Loucy (cell line): ENCODE measurements at regions not wholly inside any gene's neighbourhood (a gene's known extent, or its start where the extent isn't known, plus 50 kb on each side); places are given as distances from the start of the nearest gene placed in this dataset.

Source experiments
- H2AFZ ChIP-seq: fragments of 200-600 bp; sonication (generic); 2 replicates; pipeline ENCODE4 v1.6.0; 2016; ENCODE audit warnings: antibody characterized with exemption, mild to moderate bottlenecking, low read length, moderate library complexity
- H3F3A ChIP-seq: fragments of 200-600 bp; 2 replicates; pipeline ENCODE4 v1.6.0; 2016; ENCODE audit warnings: antibody characterized with exemption, low read depth, mild to moderate bottlenecking
- H3K27me3 ChIP-seq: fragments of 200-600 bp; sonication (generic); 2 replicates; pipeline ENCODE4 v1.6.1; 2014; ENCODE audit warnings: low read length, mild to moderate bottlenecking; ENCODE audit not compliant: insufficient read depth, poor library complexity, severe bottlenecking
- H3K36me3 ChIP-seq: fragments of 200-600 bp; sonication (generic); 2 replicates; pipeline ENCODE4 v1.6.1; 2016; ENCODE audit warnings: low read length; ENCODE audit not compliant: insufficient read depth
- H3K4me1 ChIP-seq: fragments of 200-600 bp; sonication (generic); 2 replicates; pipeline ENCODE4 v1.5.1; 2014; ENCODE audit warnings: low read length, mild to moderate bottlenecking; ENCODE audit not compliant: insufficient read depth, poor library complexity, severe bottlenecking
- H3K4me2 ChIP-seq: fragments of 200-600 bp; sonication (generic); 2 replicates; pipeline ENCODE4 v1.6.0; 2014; ENCODE audit warnings: antibody characterized with exemption, low read length, low read depth, mild to moderate bottlenecking; ENCODE audit not compliant: poor library complexity, severe bottlenecking
- H3K4me3 ChIP-seq: fragments of 200-600 bp; sonication (generic); 2 replicates; pipeline ENCODE4 v1.5.1; 2014; ENCODE audit warnings: low read length, mild to moderate bottlenecking, mixed read lengths; ENCODE audit not compliant: poor library complexity, severe bottlenecking
- H3K79me2 ChIP-seq: fragments of 200-600 bp; sonication (generic); 2 replicates; pipeline ENCODE4 v1.6.1; 2014; ENCODE audit warnings: low read length; ENCODE audit not compliant: insufficient read depth
- H3K9ac ChIP-seq: fragments of 200-600 bp; sonication (generic); 2 replicates; pipeline ENCODE4 v1.6.0; 2014; ENCODE audit warnings: mild to moderate bottlenecking, low read depth, low read length, moderate library complexity; ENCODE audit not compliant: poor library complexity, severe bottlenecking
- H3K9me2 ChIP-seq: fragments of 200-600 bp; sonication (generic); replicated peaks from 2 replicates; pipeline ENCODE4 v1.6.1; 2016; ENCODE audit warnings: low read depth, low read length, mixed read lengths
- H3K9me3 ChIP-seq: fragments of 200-600 bp; sonication (generic); 2 replicates; pipeline ENCODE4 v1.6.1; 2014; ENCODE audit warnings: mild to moderate bottlenecking, antibody characterized with exemption, low read length, low read depth; ENCODE audit not compliant: insufficient read depth
- H4K20me1 ChIP-seq: fragments of 200-600 bp; sonication (generic); 2 replicates; pipeline ENCODE4 v1.6.0; 2014; ENCODE audit warnings: antibody characterized with exemption, low read length, mild to moderate bottlenecking; ENCODE audit not compliant: insufficient read depth, poor library complexity, severe bottlenecking
- EZH2phosphoT487 ChIP-seq: fragments of 200-600 bp; IDR thresholded peaks from 2 replicates; pipeline ENCODE4 v1.6.1; 2018; ENCODE audit warnings: antibody characterized with exemption, mild to moderate bottlenecking, moderate library complexity, borderline replicate concordance
- TF ChIP-seq, protein P1 (sequence below): fragments of 200-600 bp; sonication (generic); conservative IDR thresholded peaks from 2 replicates; pipeline ENCODE4 v1.5.1; 2014; ENCODE audit warnings: mild to moderate bottlenecking, antibody characterized with exemption, low read length

DNA sequence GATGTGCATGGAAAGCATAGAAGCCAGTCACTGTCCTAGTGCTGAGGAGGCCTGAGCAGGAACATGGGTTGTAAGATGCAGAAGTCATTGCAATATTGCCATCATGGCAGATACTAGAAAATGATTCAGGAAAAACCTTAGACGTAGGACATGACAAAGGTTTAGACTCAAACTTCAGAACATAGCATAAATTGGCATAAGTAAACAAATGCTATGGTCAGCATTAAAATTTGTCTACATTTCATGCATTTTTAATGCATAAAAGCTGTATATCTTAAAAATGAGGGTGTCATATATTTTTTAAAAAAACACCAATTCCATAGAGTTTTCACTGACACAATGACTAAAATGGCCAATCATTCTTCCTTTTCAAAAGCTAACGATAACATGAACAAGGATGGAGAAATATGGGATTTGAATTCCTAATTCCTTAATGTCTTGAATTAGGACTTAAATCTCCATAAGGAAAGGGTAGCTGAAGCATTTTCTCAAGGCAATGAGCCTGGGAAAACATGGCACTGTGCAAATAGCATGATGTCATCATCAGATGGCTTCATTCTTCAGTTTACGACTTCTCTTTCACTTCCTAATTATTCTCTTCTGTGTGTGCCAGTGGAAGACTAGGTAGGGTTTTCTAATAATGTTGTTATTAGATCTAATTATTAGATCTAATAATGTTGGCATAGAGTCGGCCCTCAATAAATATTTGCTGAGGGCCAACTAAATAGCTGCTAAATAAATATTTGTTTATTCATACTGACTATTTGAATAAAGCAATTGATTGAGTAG, 125.1 kb upstream of the FRG1 start:
- Histone ChIP-seq H2AFZ (no peak overlapping the region), H3K4me3 (no peak overlapping the region), H3K4me1 (no peaks in the 10 kb centered on the region), H3K4me2 (no peak overlapping the region), H3K36me3 (no peaks in the 10 kb centered on the region), H3K79me2 (no peaks in the 10 kb centered on the region), H3K27me3 (no peaks in the 10 kb centered on the region), H3K9me3 (peaks cover 6% of the 10 kb centered on the region; the same call in 1 of the 2 replicates), H3K9me2 (no peaks in the 10 kb centered on the region), H3K9ac (no peak overlapping the region), H4K20me1 (no peaks in the 10 kb centered on the region), H3F3A (no peaks in the 10 kb centered on the region)
- no peak for TF ChIP-seq EZH2phosphoT487
- TF ChIP-seq, protein P1, sequence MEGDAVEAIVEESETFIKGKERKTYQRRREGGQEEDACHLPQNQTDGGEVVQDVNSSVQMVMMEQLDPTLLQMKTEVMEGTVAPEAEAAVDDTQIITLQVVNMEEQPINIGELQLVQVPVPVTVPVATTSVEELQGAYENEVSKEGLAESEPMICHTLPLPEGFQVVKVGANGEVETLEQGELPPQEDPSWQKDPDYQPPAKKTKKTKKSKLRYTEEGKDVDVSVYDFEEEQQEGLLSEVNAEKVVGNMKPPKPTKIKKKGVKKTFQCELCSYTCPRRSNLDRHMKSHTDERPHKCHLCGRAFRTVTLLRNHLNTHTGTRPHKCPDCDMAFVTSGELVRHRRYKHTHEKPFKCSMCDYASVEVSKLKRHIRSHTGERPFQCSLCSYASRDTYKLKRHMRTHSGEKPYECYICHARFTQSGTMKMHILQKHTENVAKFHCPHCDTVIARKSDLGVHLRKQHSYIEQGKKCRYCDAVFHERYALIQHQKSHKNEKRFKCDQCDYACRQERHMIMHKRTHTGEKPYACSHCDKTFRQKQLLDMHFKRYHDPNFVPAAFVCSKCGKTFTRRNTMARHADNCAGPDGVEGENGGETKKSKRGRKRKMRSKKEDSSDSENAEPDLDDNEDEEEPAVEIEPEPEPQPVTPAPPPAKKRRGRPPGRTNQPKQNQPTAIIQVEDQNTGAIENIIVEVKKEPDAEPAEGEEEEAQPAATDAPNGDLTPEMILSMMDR: no peak

DNA sequence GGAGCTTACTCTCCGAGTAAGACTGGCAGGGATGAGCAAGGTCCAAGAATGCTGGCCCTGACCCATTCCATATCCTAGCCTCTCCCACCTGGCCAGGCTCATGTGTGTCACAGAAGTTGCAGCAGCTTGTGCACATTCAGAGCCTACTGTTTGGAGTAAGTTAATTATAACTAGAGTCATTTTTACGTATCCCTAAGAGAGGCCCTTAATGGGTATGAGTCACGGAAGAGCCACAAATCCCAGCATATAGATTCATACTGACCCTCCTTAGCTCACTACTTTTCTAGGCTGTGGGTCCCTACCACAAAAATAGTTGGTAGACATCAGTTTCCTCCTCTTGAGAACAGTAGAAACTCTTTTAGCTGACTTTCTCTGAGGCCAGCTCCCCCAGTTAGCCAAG, 118.3 kb upstream of the FRG1 start:
- no peak overlapping the region for H3K4me2 ChIP-seq
- TF ChIP-seq, protein P1: no peak
- no peak for TF ChIP-seq EZH2phosphoT487
- H3K79me2 ChIP-seq: no peaks in the 10 kb centered on the region
- no peaks in the 10 kb centered on the region for H3F3A ChIP-seq
- H3K4me1 ChIP-seq: no peaks in the 10 kb centered on the region
- H3K27me3 ChIP-seq: no peaks in the 10 kb centered on the region
- H3K9me3 ChIP-seq: peaks cover 7% of the 10 kb centered on the region; the same call in 1 of the 2 replicates
- H3K4me3 ChIP-seq: no peak overlapping the region
- H3K9ac ChIP-seq: no peak overlapping the region
- H3K36me3 ChIP-seq: no peaks in the 10 kb centered on the region
- H4K20me1 ChIP-seq: no peaks in the 10 kb centered on the region
- H3K9me2 ChIP-seq: no peaks in the 10 kb centered on the region
- H2AFZ ChIP-seq: no peak overlapping the region

DNA sequence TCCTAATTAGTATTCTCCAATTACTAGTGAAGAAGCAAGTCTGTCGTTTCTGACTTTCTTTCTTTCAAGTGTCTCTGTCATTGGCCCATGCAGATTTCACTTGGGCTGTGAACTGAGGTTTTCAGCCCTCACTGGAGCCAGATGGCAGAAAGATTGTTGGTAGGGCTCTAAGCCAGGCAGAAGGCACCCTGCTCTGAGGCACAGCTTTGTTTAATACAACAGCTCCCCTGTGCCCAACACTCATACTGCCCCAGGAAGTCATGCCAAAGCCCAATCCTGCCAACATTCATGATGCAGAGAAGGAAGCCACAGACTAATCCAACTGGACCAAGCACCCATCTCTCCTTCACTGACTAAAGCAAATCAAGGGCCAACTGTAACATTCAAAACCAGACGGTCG, 117.1 kb upstream of the FRG1 start:
- no peak overlapping the region for H3K9ac ChIP-seq
- no peaks in the 10 kb centered on the region for H3K79me2 ChIP-seq
- H3K27me3 ChIP-seq: no peaks in the 10 kb centered on the region
- H2AFZ ChIP-seq: no peak overlapping the region
- no peaks in the 10 kb centered on the region for H4K20me1 ChIP-seq
- H3F3A ChIP-seq: no peaks in the 10 kb centered on the region
- H3K4me3 ChIP-seq: no peak overlapping the region
- no peaks in the 10 kb centered on the region for H3K36me3 ChIP-seq
- H3K9me2 ChIP-seq: no peaks in the 10 kb centered on the region
- H3K4me1 ChIP-seq: no peaks in the 10 kb centered on the region
- H3K4me2 ChIP-seq: no peak overlapping the region
- peaks cover 8% of the 10 kb centered on the region; the same call in 1 of the 2 replicates for H3K9me3 ChIP-seq
- TF ChIP-seq EZH2phosphoT487: no peak
- TF ChIP-seq, protein P1: no peak
